H1 (cell line): ENCODE measurements at regions not wholly inside any gene's neighbourhood (a gene's known extent, or its start where the extent isn't known, plus 50 kb on each side); places are given as distances from the start of the nearest gene placed in this dataset.

Experiments used
- CTCF ChIA-PET: fragments of 300-600 bp; sonication (Branson Sonifier 250); formaldehyde crosslinking; loops from one replicate; lab custom pipeline; 2021; ENCODE audit not compliant: partially characterized antibody; lab: Charles Lee
- POLR2A ChIA-PET: fragments of 300-600 bp; sonication (Branson Sonifier 250); formaldehyde crosslinking; loops from one replicate; lab custom pipeline; 2021; ENCODE audit warnings: inconsistent platforms; ENCODE audit not compliant: partially characterized antibody; lab: Charles Lee
- DNase-seq, 2 experiments: peaks; one replicate each; pipeline versions ENCODE4 v3.0.0 to v3.0.0-alpha.2; 2010 to 2022; ENCODE audit warnings: low spot score in 2 of 2, low read depth in 1 of 2, mixed read lengths in 1 of 2
- FAIRE-seq: peaks from 2 replicates; lab custom pipeline; 2011; peaks lifted over from hg19 to GRCh38; lab: Jason Lieb, UNC
- H2AFZ ChIP-seq: 2 replicates; pipeline ENCODE4 v1.8.1; 2012; ENCODE audit warnings: low read length, inconsistent platforms
- H2AK5ac ChIP-seq: 2 replicates; pipeline ENCODE4 v1.6.1; 2013; ENCODE audit warnings: low read depth, low read length
- H2BK120ac ChIP-seq: replicated peaks from 2 replicates; pipeline ENCODE3; 2013; ENCODE audit warnings: low read depth, low read length, inconsistent platforms
- H2BK12ac ChIP-seq: 2 replicates; pipeline ENCODE4 v1.6.1; 2013; ENCODE audit warnings: low read depth, low read length
- H2BK15ac ChIP-seq: 2 replicates; pipeline ENCODE4 v1.6.1; 2013; ENCODE audit warnings: low read length
- H2BK20ac ChIP-seq: 2 replicates; pipeline ENCODE4 v1.6.1; 2013; ENCODE audit warnings: low read length
- H2BK5ac ChIP-seq: 2 replicates; pipeline ENCODE4 v1.6.1; 2013; ENCODE audit warnings: low read depth, low read length
- H3K14ac ChIP-seq: 2 replicates; pipeline ENCODE4 v1.6.1; 2013; ENCODE audit warnings: inconsistent platforms; ENCODE audit not compliant: insufficient read length
- H3K18ac ChIP-seq: 2 replicates; pipeline ENCODE4 v1.6.1; 2013; ENCODE audit warnings: low read length; ENCODE audit errors: extremely low read depth
- H3K23ac ChIP-seq: 2 replicates; pipeline ENCODE4 v1.6.1; 2013; ENCODE audit warnings: inconsistent platforms; ENCODE audit not compliant: insufficient read length
- H3K23me2 ChIP-seq: 2 replicates; pipeline ENCODE4 v1.6.1; 2013; ENCODE audit warnings: low read depth, low read length
- H3K27ac ChIP-seq: 2 replicates; pipeline ENCODE4 v1.6.1; 2011; ENCODE audit warnings: low read depth, low read length, inconsistent platforms
- H3K27me3 ChIP-seq, 4 experiments: replicated peaks in 1 of 4; 1 replicate in 1 of 4; 2 replicates in 3 of 4; pipeline versions ENCODE4 v1.6.1 to v1.8.1; 2011 to 2013; ENCODE audit warnings: low read length in 3 of 4, mild to moderate bottlenecking in 3 of 4, inconsistent platforms in 2 of 4, mixed read lengths in 2 of 4, moderate library complexity in 1 of 4; ENCODE audit not compliant: control insufficient read depth in 3 of 4, insufficient read depth in 3 of 4; ENCODE audit errors: extremely low read depth in 1 of 4
- H3K36me3 ChIP-seq, 4 experiments: 2 replicates each; pipeline versions ENCODE4 v1.6.1 to v1.8.1; 2011 to 2013; ENCODE audit warnings: mild to moderate bottlenecking in 4 of 4, low read length in 3 of 4, moderate library complexity in 2 of 4, control low read depth in 1 of 4, inconsistent platforms in 1 of 4; ENCODE audit not compliant: insufficient read depth in 4 of 4, control insufficient read depth in 2 of 4
- H3K4ac ChIP-seq: replicated peaks from 2 replicates; pipeline ENCODE3; 2013; ENCODE audit warnings: low read length, low read depth, mixed read lengths, inconsistent platforms; ENCODE audit not compliant: insufficient read length
- H3K4me1 ChIP-seq, 4 experiments: replicated peaks in 1 of 4; 1 replicate in 1 of 4; 2 replicates in 3 of 4; pipeline versions ENCODE4 v1.6.1 to v1.8.1; 2011 to 2013; ENCODE audit warnings: low read length in 3 of 4, inconsistent platforms in 2 of 4, mixed read lengths in 1 of 4; ENCODE audit not compliant: insufficient read depth in 4 of 4, control insufficient read depth in 3 of 4
- H3K4me2 ChIP-seq, 2 experiments: 2 replicates each; pipeline versions ENCODE4 v1.6.1 to v1.8.1; 2011 to 2013; ENCODE audit warnings: low read depth in 2 of 2, low read length in 2 of 2, control low read depth in 1 of 2, inconsistent platforms in 1 of 2, mild to moderate bottlenecking in 1 of 2; ENCODE audit not compliant: insufficient read depth in 1 of 2
- H3K4me3 ChIP-seq, 4 experiments: fragments of 200-600, 300-600 bp in 1 of 4; sonication (generic), shearing (Covaris generic), sonication (Bioruptor Twin) in 1 of 4; 2 replicates each; pipeline versions ENCODE4 v1.5.1 to v1.8.1; 2011 to 2016; ENCODE audit warnings: low read length in 4 of 4, low read depth in 3 of 4, control low read depth in 2 of 4, inconsistent platforms in 2 of 4, mild to moderate bottlenecking in 2 of 4, mixed read lengths in 1 of 4, moderate library complexity in 1 of 4; ENCODE audit not compliant: insufficient read depth in 2 of 4; ENCODE audit errors: extremely low read depth in 1 of 4
- H3K56ac ChIP-seq: replicated peaks from 2 replicates; pipeline ENCODE3; 2013; ENCODE audit warnings: low read depth, mild to moderate bottlenecking, mixed read lengths, low read length, inconsistent platforms; ENCODE audit not compliant: insufficient read length
- H3K79me1 ChIP-seq: 2 replicates; pipeline ENCODE4 v1.6.1; 2013; ENCODE audit warnings: low read depth, low read length, control low read depth
- H3K79me2 ChIP-seq, 2 experiments: 2 replicates each; pipeline versions ENCODE4 v1.6.1 to v1.8.1; 2012 to 2013; ENCODE audit warnings: low read length in 2 of 2, mild to moderate bottlenecking in 2 of 2, inconsistent platforms in 1 of 2; ENCODE audit not compliant: insufficient read depth in 2 of 2, control insufficient read depth in 1 of 2
- H3K9ac ChIP-seq, 4 experiments: replicated peaks in 1 of 4; 1 replicate in 1 of 4; 2 replicates in 3 of 4; pipeline versions ENCODE4 v1.6.1 to v1.8.1; 2011 to 2013; ENCODE audit warnings: low read depth in 3 of 4, low read length in 3 of 4, control low read depth in 2 of 4, mild to moderate bottlenecking in 2 of 4, moderate library complexity in 2 of 4, inconsistent platforms in 1 of 4; ENCODE audit errors: extremely low read depth in 1 of 4
- H3K9me3 ChIP-seq, 2 experiments: 2 replicates each; pipeline versions ENCODE4 v1.6.1 to v1.8.1; 2012 to 2013; ENCODE audit warnings: mild to moderate bottlenecking in 2 of 2, moderate library complexity in 2 of 2, control low read depth in 1 of 2, inconsistent platforms in 1 of 2, low read depth in 1 of 2, low read length in 1 of 2, mixed read lengths in 1 of 2; ENCODE audit not compliant: insufficient read depth in 2 of 2
- H4K20me1 ChIP-seq, 2 experiments: replicated peaks in 1 of 2; 2 replicates each; pipeline versions ENCODE3 to v1.8.1; 2011 to 2013; ENCODE audit warnings: inconsistent platforms in 2 of 2, low read length in 2 of 2, mild to moderate bottlenecking in 1 of 2; ENCODE audit not compliant: insufficient read depth in 2 of 2, control insufficient read depth in 1 of 2
- H4K5ac ChIP-seq: 2 replicates; pipeline ENCODE4 v1.6.1; 2013; ENCODE audit warnings: low read length, low read depth, mixed read lengths, inconsistent platforms; ENCODE audit not compliant: insufficient read length
- H4K8ac ChIP-seq: 2 replicates; pipeline ENCODE4 v1.8.0; 2013; ENCODE audit warnings: mild to moderate bottlenecking, moderate library complexity, low read length, inconsistent platforms; ENCODE audit not compliant: insufficient read depth; ENCODE audit errors: extremely low read depth
- H4K91ac ChIP-seq: replicated peaks from 2 replicates; pipeline ENCODE3; 2013; ENCODE audit warnings: low read length, mixed read lengths, inconsistent platforms; ENCODE audit not compliant: insufficient read length
- BACH1 ChIP-seq: IDR thresholded peaks from 2 replicates; pipeline ENCODE4 v1.6.1; 2012; ENCODE audit warnings: low read length, improper control_type of control experiment
- BCL11A ChIP-seq, 2 experiments: IDR thresholded peaks; one replicate each; pipeline ENCODE4 v1.6.1; 2011; ENCODE audit warnings: low read depth in 2 of 2, low read length in 2 of 2, mild to moderate bottlenecking in 2 of 2
- CTCF ChIP-seq, 3 experiments: IDR thresholded peaks; 1 replicate in 2 of 3; 2 replicates in 1 of 3; pipeline versions ENCODE4 v1.5.1 to v1.6.1; 2011; ENCODE audit warnings: low read length in 3 of 3, mild to moderate bottlenecking in 3 of 3, inconsistent platforms in 2 of 3, low read depth in 1 of 3, moderate library complexity in 1 of 3; ENCODE audit not compliant: insufficient read depth in 1 of 3; ENCODE audit errors: control extremely low read depth in 1 of 3
- GABPA ChIP-seq: IDR thresholded peaks from 2 replicates; pipeline ENCODE4 v1.6.1; 2011; ENCODE audit warnings: mild to moderate bottlenecking, low read length, moderate library complexity, borderline replicate concordance; ENCODE audit not compliant: insufficient read depth
- JUN ChIP-seq: IDR thresholded peaks from 2 replicates; pipeline ENCODE4 v1.6.1; 2011; ENCODE audit warnings: low read depth, mild to moderate bottlenecking, improper control_type of control experiment, low read length
- NANOG ChIP-seq: IDR thresholded peaks from 2 replicates; pipeline ENCODE4 v1.6.1; 2011; ENCODE audit warnings: low read length, low read depth, mild to moderate bottlenecking, inconsistent platforms; ENCODE audit not compliant: insufficient read depth, poor library complexity, severe bottlenecking
- POLR2AphosphoS5 ChIP-seq: IDR thresholded peaks from 2 replicates; pipeline ENCODE4 v1.6.1; 2011; ENCODE audit warnings: low read depth, low read length
- SAP30 ChIP-seq: fragments of 300-600 bp; sonication (generic); IDR thresholded peaks from 2 replicates; pipeline ENCODE4 v1.7.1; 2012; ENCODE audit warnings: low read length, moderate library complexity, mild to moderate bottlenecking, inconsistent platforms; ENCODE audit not compliant: insufficient read depth, insufficient replicate concordance
- SRF ChIP-seq: IDR thresholded peaks from 2 replicates; pipeline ENCODE4 v1.6.1; 2011; ENCODE audit warnings: mild to moderate bottlenecking, low read depth, low read length, moderate library complexity
- SUZ12 ChIP-seq: fragments of 200-600 bp; sonication (generic); IDR thresholded peaks from 2 replicates; pipeline ENCODE4 v1.6.1; 2012; ENCODE audit warnings: mild to moderate bottlenecking, inconsistent platforms, low read length, moderate library complexity, mixed read lengths
- TCF12 ChIP-seq: IDR thresholded peaks from 2 replicates; pipeline ENCODE4 v1.6.1; 2011; ENCODE audit warnings: low read depth, mild to moderate bottlenecking, low read length
- ZNF274 ChIP-seq: IDR thresholded peaks from 2 replicates; pipeline ENCODE4 v1.7.0; 2012; ENCODE audit warnings: low read length, borderline replicate concordance; ENCODE audit errors: extremely low read depth
- WGBS, 2 experiments: shearing (Covaris generic) in 1 of 2; methylation state at CpG; one replicate each; pipeline versions ENCODE4 v1.1.6 to v1.1.7; 2013 to 2015; ENCODE audit warnings: low lambda C conversion rate in 2 of 2, mixed read lengths in 2 of 2, inconsistent platforms in 1 of 2, low coverage in 1 of 2, missing lambda C conversion rate in 1 of 2; ENCODE audit not compliant: insufficient replicate concordance in 2 of 2, insufficient coverage in 1 of 2, insufficient read length in 1 of 2; ENCODE audit errors: extremely low coverage in 1 of 2, missing lambda C conversion rate in 1 of 2; 5-methylcytosine and 5-hydroxymethylcytosine counted together

DNA sequence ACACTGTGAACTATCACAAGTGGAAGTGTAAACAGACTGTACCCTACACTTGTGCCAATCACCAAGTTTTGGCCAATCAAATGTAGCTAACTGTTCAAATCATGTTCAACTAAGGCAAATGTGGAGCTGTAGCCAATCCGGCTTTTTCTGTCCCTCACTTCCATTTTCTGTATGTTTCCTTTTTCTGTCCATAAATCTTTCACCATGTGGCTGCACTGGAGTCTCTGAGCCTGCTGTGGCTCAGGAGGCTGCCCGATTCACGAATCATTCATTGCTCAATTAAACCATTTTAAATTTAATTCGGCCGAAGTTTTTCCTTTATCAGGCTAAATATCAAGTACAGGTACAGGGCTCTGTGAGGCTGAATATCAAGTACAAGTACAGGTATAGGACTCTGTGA, 216.5 kb downstream of the RFC3 start:
- H4K20me1 ChIP-seq = no peaks in the 10 kb centered on the region
- H3K56ac ChIP-seq = no peak overlapping the region
- DNase-seq (no peak), FAIRE-seq (no peak)
- H2BK12ac ChIP-seq = no peak overlapping the region
- H4K8ac ChIP-seq = no peak overlapping the region
- ChIA-PET POLR2A (no interaction called here), CTCF (no interaction called here)
- H2AFZ ChIP-seq = no peak overlapping the region
- no peak overlapping the region for H3K9ac ChIP-seq
- H3K23me2 ChIP-seq = no peaks in the 10 kb centered on the region
- no peak overlapping the region for H3K27ac ChIP-seq
- H4K91ac ChIP-seq = no peak overlapping the region
- no peaks in the 10 kb centered on the region for H3K79me1 ChIP-seq
- H2BK120ac ChIP-seq = no peak overlapping the region
- H3K79me2 ChIP-seq = no peaks in the 10 kb centered on the region
- H2BK5ac ChIP-seq = no peak overlapping the region
- H2BK15ac ChIP-seq = no peak overlapping the region
- H4K5ac ChIP-seq = no peak overlapping the region
- no peak overlapping the region for H2AK5ac ChIP-seq
- H3K27me3 ChIP-seq = no peaks in the 10 kb centered on the region
- H3K4ac ChIP-seq = no peak overlapping the region
- no peak overlapping the region for H3K14ac ChIP-seq
- H3K23ac ChIP-seq = no peak overlapping the region
- no peak overlapping the region for H3K18ac ChIP-seq
- H3K9me3 ChIP-seq = no peaks in the 10 kb centered on the region
- H3K36me3 ChIP-seq = no peaks in the 10 kb centered on the region
- 92% methylated on average over 5 of the region's 5 CpGs; no CpG with 5 or more reads in 1 of the 2 experiments for WGBS, 2 experiments
- H2BK20ac ChIP-seq = no peak overlapping the region
- no peaks in the 10 kb centered on the region for H3K4me1 ChIP-seq
- H3K4me3 ChIP-seq = no peak overlapping the region
- no peak overlapping the region for H3K4me2 ChIP-seq
- no peak for TF ChIP-seq ZNF274
- no peak for TF ChIP-seq BCL11A (IDR thresholded peaks at IDR 0.05; ENCODE audit: low read depth in 2 of 2, low read length in 2 of 2)
- TF ChIP-seq SUZ12 = no peak
- TF ChIP-seq POLR2AphosphoS5 = no peak
- no peak for TF ChIP-seq BACH1
- no peak for TF ChIP-seq TCF12
- no peak for TF ChIP-seq NANOG
- no peak for TF ChIP-seq SAP30
- no peak for TF ChIP-seq GABPA
- TF ChIP-seq SRF = no peak
- no peak for TF ChIP-seq JUN
- TF ChIP-seq CTCF (IDR thresholded peaks at IDR 0.05; ENCODE audit: control extremely low read depth in 1 of 3, insufficient read depth in 1 of 3, low read depth in 1 of 3, low read length in 3 of 3) = no peak
